ENCODE measurements at regions not wholly inside any gene's neighbourhood (a gene's known extent, or its start where the extent isn't known, plus 50 kb on each side); places are given as distances from the start of the nearest gene placed in this dataset.

- TF ChIP-seq CTCF (conservative IDR thresholded peaks at IDR 0.05; ENCODE audit: low read depth, low read length) (no peak), EZH2 (IDR thresholded peaks at IDR 0.05; ENCODE audit: borderline replicate concordance, low read depth, low read length, poor library complexity, severe bottlenecking) (no peak)
These were observed 174.5 kb downstream of the AASDH start for GRCh38 chr4:56212774-56213173.
